ENCODE measurements at regions not wholly inside any gene's neighbourhood (a gene's known extent, or its start where the extent isn't known, plus 50 kb on each side); places are given as distances from the start of the nearest gene placed in this dataset.

DNA sequence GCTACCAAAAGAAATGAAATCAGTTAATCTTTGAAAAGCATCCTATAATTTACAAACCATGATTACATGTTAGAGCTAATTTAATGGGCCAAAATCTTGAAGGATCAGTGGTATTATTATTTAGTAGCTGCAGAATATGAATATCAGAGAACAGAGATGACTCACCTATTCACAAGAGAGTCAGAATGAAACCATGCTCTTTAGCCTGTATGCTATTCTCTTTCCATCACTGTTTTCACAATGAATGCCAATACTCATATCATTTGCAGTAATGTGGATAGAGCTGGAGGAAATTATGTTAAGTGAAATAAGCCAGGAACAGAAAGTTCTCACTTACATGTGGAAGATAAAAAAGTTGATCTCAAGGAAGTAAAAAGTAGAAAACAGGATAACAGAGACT, 414.1 kb downstream of the CENPC start:
- FAIRE-seq (no peak), DNase-seq (ENCODE audit: insufficient read length, low spot score) (no peak)
- no peak for TF ChIP-seq POU2F2 (IDR thresholded peaks at IDR 0.05; ENCODE audit: low read depth, low read length)
- no peak for TF ChIP-seq POLR2A (IDR thresholded peaks at IDR 0.05; ENCODE audit: low read depth, low read length)
- TF ChIP-seq POLR2AphosphoS5 (IDR thresholded peaks at IDR 0.05; ENCODE audit: low read depth, low read length), result no peak
- TF ChIP-seq SPI1 (IDR thresholded peaks at IDR 0.05; ENCODE audit: low read depth, low read length), result no peak
- no peak for TF ChIP-seq TAF1 (IDR thresholded peaks at IDR 0.05; ENCODE audit: low read depth, low read length)
- no peak for TF ChIP-seq PAX5 (IDR thresholded peaks at IDR 0.05; ENCODE audit: insufficient read depth, low read length, severe bottlenecking)

DNA sequence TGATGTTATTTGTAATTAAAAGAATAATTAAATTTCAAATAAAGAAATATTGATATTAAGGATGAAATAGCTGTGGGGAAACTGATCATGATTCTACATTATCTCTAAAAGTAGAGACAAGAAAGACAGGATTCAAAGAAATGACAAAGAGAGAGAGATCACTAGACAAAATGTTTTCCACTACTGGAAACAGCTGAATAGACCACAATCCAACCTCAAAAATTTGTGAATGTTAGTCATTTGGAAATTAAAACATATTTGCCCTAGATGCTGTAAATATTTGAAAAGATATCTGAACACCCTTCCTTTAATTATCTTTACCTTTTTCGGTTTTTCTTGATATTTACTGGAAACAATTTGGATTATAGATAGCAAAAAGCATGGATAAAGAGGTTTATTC, 414.9 kb downstream of the CENPC start:
- no peak for TF ChIP-seq POLR2AphosphoS5 (IDR thresholded peaks at IDR 0.05; ENCODE audit: low read depth, low read length)
- no peak for TF ChIP-seq SPI1 (IDR thresholded peaks at IDR 0.05; ENCODE audit: low read depth, low read length)
- TF ChIP-seq PAX5 (IDR thresholded peaks at IDR 0.05; ENCODE audit: insufficient read depth, low read length, severe bottlenecking), result no peak
- no peak for TF ChIP-seq POU2F2 (IDR thresholded peaks at IDR 0.05; ENCODE audit: low read depth, low read length)
- no peak for TF ChIP-seq TAF1 (IDR thresholded peaks at IDR 0.05; ENCODE audit: low read depth, low read length)
- no peak for TF ChIP-seq POLR2A (IDR thresholded peaks at IDR 0.05; ENCODE audit: low read depth, low read length)
- no peak for FAIRE-seq

DNA sequence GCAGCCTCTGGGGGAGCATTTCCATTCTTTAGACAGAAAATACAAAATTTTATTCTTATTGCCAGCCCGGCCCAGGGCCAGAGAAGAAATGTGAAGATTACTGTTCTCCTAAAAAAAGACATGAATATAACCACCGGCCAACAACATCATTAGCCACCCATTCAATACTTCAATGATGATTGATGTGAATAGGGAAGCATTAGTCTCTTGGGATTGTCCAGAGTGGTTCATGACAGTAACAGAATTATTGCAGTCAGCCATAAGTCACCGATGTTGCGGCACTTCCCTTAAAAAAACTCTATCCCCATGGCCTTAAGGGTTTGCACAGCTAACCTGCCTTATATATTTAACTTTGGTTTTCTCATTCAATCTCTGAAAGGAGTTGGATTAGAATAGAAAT, 418.7 kb downstream of the CENPC start:
- FAIRE-seq (no peak), DNase-seq (ENCODE audit: insufficient read length, low spot score) (no peak)
- TF ChIP-seq POLR2A (IDR thresholded peaks at IDR 0.05; ENCODE audit: low read depth, low read length), result no peak
- no peak for TF ChIP-seq TAF1 (IDR thresholded peaks at IDR 0.05; ENCODE audit: low read depth, low read length)
- no peak for TF ChIP-seq SPI1 (IDR thresholded peaks at IDR 0.05; ENCODE audit: low read depth, low read length)
- TF ChIP-seq PAX5 (IDR thresholded peaks at IDR 0.05; ENCODE audit: insufficient read depth, low read length, severe bottlenecking), result no peak
- TF ChIP-seq POLR2AphosphoS5 (IDR thresholded peaks at IDR 0.05; ENCODE audit: low read depth, low read length), result no peak
- no peak for TF ChIP-seq POU2F2 (IDR thresholded peaks at IDR 0.05; ENCODE audit: low read depth, low read length)

More for the DNA sequence above, 414.9 kb downstream of the CENPC start:
- DNase-seq (ENCODE audit: insufficient read length, low spot score), result no peak

DNA sequence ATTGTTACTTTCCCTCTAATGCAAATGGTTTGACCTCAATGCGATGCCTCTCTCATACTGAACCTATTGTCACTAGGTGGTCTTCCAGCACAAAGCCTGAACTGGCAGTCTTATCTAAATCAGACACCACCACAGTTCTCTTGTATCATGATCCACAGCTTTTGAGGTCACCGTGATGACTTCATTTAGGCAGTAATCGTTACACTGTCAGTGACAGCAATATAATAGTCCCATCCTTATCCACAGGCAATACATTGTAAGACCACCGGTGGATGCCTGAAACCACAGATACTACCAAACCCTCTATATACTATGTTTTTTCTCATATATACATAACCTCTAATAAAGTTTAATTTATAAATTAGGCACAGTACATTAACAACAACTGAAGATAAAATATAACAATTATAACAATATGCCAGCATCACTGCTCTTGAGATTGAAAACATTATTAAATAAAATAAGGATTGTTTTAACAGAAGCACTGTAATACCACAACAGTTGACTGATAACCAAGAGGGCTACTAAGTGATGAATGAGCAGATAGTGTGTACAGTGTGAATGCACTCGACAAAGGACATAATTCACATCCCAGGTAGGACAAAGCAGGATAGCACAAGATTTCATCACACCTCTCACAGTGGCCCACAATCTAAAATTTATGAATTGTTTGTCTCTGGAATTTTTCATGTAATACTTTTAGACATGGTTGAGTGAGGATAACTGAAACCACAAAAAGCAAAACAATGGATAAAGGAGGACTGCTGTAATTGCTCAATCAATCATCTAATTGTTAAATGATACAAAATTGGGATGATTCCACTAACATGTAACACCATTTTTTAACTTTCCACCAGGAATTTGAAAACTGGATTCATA, 419.4 kb downstream of the CENPC start:
- FAIRE-seq (no peak), DNase-seq (ENCODE audit: insufficient read length, low spot score) (no peak)
- no peak for TF ChIP-seq TAF1 (IDR thresholded peaks at IDR 0.05; ENCODE audit: low read depth, low read length)
- no peak for TF ChIP-seq POLR2A (IDR thresholded peaks at IDR 0.05; ENCODE audit: low read depth, low read length)
- TF ChIP-seq PAX5 (IDR thresholded peaks at IDR 0.05; ENCODE audit: insufficient read depth, low read length, severe bottlenecking), result no peak
- TF ChIP-seq SPI1 (IDR thresholded peaks at IDR 0.05; ENCODE audit: low read depth, low read length), result no peak
- no peak for TF ChIP-seq POLR2AphosphoS5 (IDR thresholded peaks at IDR 0.05; ENCODE audit: low read depth, low read length)
- TF ChIP-seq POU2F2 (IDR thresholded peaks at IDR 0.05; ENCODE audit: low read depth, low read length), result no peak

DNA sequence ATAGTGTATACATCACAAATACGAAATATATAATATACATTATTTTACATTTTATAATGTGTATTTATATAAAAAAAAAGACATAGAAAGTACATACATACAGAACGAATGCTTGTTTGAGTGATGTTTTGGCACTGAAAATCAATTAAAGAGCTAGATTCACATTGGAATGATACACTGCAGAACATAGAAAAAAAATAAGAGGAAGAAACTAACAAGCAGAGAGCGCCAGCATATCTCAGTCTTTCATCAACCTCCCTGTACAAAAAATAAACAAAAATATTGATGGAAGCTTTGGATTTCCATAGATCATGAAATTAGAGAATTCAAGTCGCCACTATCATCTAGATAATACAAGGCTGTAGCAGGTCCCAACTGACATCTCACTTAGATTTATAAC, 420.6 kb downstream of the CENPC start:
- no peak for TF ChIP-seq PAX5 (IDR thresholded peaks at IDR 0.05; ENCODE audit: insufficient read depth, low read length, severe bottlenecking)
- no peak for TF ChIP-seq POLR2A (IDR thresholded peaks at IDR 0.05; ENCODE audit: low read depth, low read length)
- TF ChIP-seq POLR2AphosphoS5 (IDR thresholded peaks at IDR 0.05; ENCODE audit: low read depth, low read length), result no peak
- no peak for TF ChIP-seq TAF1 (IDR thresholded peaks at IDR 0.05; ENCODE audit: low read depth, low read length)
- TF ChIP-seq POU2F2 (IDR thresholded peaks at IDR 0.05; ENCODE audit: low read depth, low read length), result no peak
- TF ChIP-seq SPI1 (IDR thresholded peaks at IDR 0.05; ENCODE audit: low read depth, low read length), result no peak
- DNase-seq (ENCODE audit: insufficient read length, low spot score) (no peak), FAIRE-seq (no peak)

DNA sequence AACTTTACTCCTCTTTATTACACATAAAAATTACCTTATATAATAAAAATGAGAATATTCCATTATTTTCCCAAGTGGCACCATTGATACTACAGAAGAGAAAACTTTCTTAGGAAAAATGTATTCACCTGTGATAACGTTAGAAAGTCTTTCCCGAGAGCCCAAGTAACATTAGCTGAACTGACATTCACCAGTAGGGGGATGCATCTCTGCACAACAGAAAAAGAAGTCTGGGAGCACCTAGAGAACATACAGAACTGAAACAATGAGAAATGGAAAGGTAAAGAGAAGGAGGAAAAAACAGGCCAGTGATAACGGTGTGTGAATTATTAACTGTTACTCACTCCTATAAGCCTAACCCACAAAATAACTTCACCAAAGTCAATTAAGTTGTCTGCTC, 423.3 kb downstream of the CENPC start:
- TF ChIP-seq POLR2A (IDR thresholded peaks at IDR 0.05; ENCODE audit: low read depth, low read length), result no peak
- no peak for TF ChIP-seq SPI1 (IDR thresholded peaks at IDR 0.05; ENCODE audit: low read depth, low read length)
- no peak for TF ChIP-seq TAF1 (IDR thresholded peaks at IDR 0.05; ENCODE audit: low read depth, low read length)
- TF ChIP-seq PAX5 (IDR thresholded peaks at IDR 0.05; ENCODE audit: insufficient read depth, low read length, severe bottlenecking), result no peak
- TF ChIP-seq POU2F2 (IDR thresholded peaks at IDR 0.05; ENCODE audit: low read depth, low read length), result no peak
- no peak for TF ChIP-seq POLR2AphosphoS5 (IDR thresholded peaks at IDR 0.05; ENCODE audit: low read depth, low read length)
- DNase-seq (ENCODE audit: insufficient read length, low spot score) (no peak), FAIRE-seq (no peak)

DNA sequence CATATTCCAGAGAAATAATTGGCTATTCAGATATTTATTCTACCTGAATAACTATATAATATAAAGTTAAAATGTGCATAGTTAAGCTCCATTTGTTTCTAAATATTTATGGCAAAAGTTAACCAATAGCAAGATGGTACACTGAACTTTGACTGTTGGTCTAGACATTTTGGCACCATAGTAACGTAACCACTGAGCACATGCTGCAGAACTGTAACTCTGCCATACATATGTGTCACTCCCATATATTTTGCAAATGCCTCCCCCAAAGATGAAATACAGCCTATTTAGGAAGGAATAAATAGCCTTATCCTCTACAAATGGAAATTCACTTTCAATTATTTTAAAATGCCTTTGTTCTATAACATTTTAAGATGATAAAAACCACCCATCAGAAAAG, 424.9 kb downstream of the CENPC start:
- no peak for DNase-seq (ENCODE audit: insufficient read length, low spot score)
- FAIRE-seq, result no peak

DNA sequence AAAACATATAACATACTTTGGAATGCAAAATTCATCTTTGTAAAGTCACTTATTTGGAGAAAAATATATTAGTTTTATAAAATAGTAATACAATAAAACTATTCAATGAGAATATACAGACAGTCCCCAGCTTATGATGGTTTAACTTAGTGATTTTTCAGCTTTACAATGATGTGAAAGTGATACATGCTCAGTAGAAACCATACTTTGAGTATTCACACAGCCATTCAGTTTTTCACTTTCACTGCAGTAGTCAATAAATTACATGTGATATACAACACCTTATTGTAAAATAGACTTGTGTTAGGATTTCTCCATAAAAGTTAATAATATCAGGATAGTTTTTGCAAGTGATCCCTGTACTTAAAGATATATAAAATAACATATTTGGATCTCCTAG, 436.0 kb downstream of the CENPC start:
- DNase-seq (ENCODE audit: insufficient read length, low spot score) (no peak), FAIRE-seq (no peak)
- TF ChIP-seq TAF1 (IDR thresholded peaks at IDR 0.05; ENCODE audit: low read depth, low read length), result no peak
- no peak for TF ChIP-seq POLR2A (IDR thresholded peaks at IDR 0.05; ENCODE audit: low read depth, low read length)
- no peak for TF ChIP-seq PAX5 (IDR thresholded peaks at IDR 0.05; ENCODE audit: insufficient read depth, low read length, severe bottlenecking)
- TF ChIP-seq POLR2AphosphoS5 (IDR thresholded peaks at IDR 0.05; ENCODE audit: low read depth, low read length), result no peak
- TF ChIP-seq POU2F2 (IDR thresholded peaks at IDR 0.05; ENCODE audit: low read depth, low read length), result no peak
- TF ChIP-seq SPI1 (IDR thresholded peaks at IDR 0.05; ENCODE audit: low read depth, low read length), result no peak

More for the DNA sequence above, 424.9 kb downstream of the CENPC start:
- TF ChIP-seq POU2F2 (IDR thresholded peaks at IDR 0.05; ENCODE audit: low read depth, low read length) (no peak), SPI1 (IDR thresholded peaks at IDR 0.05; ENCODE audit: low read depth, low read length) (no peak), POLR2A (IDR thresholded peaks at IDR 0.05; ENCODE audit: low read depth, low read length) (no peak), TAF1 (IDR thresholded peaks at IDR 0.05; ENCODE audit: low read depth, low read length) (no peak), POLR2AphosphoS5 (IDR thresholded peaks at IDR 0.05; ENCODE audit: low read depth, low read length) (no peak), PAX5 (IDR thresholded peaks at IDR 0.05; ENCODE audit: insufficient read depth, low read length, severe bottlenecking) (no peak)

DNA sequence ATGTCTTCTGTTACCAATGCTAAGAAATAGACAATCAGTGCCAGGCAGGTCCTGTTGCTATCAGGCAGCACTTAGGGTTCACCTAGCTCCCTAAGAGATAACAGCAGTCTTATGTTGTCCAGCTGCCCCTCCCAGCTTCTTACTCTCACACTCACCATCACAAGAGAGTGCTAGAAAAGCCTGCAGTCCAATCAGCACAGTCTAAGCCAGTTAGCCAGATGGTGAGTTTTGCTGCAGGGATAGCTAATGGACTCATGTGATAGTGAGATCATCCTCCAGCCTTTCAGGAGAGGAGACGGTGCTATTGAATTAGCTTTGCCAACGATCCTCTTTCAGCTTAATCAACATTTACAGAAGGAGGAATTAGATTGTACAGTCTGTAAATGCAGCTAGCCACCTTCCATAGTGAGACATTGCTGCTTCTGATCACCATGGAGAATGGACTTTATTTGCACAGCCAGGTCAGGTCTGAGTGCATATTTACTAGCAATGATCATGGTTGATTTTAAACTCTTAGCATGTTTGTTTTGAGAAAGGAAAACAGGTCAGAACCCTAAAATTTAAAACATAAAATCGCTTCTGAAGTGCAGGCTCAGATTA, 438.3 kb downstream of the CENPC start:
- FAIRE-seq, result no peak
- no peak for DNase-seq (ENCODE audit: insufficient read length, low spot score)
- no peak for TF ChIP-seq POLR2AphosphoS5 (IDR thresholded peaks at IDR 0.05; ENCODE audit: low read depth, low read length)
- no peak for TF ChIP-seq TAF1 (IDR thresholded peaks at IDR 0.05; ENCODE audit: low read depth, low read length)
- TF ChIP-seq SPI1 (IDR thresholded peaks at IDR 0.05; ENCODE audit: low read depth, low read length), result no peak
- no peak for TF ChIP-seq PAX5 (IDR thresholded peaks at IDR 0.05; ENCODE audit: insufficient read depth, low read length, severe bottlenecking)
- TF ChIP-seq POLR2A (IDR thresholded peaks at IDR 0.05; ENCODE audit: low read depth, low read length), result no peak
- no peak for TF ChIP-seq POU2F2 (IDR thresholded peaks at IDR 0.05; ENCODE audit: low read depth, low read length)
